ENCODE measurements at regions not wholly inside any gene's neighbourhood (a gene's known extent, or its start where the extent isn't known, plus 50 kb on each side); places are given as distances from the start of the nearest gene placed in this dataset.
"Not testable (repeated sequence)": the region's sequence is repeated elsewhere in the genome, so short reads cannot be mapped to it uniquely, and the experiment has no call there.

- DNase-seq (ENCODE audit: low read depth, low spot score): not testable (repeated sequence)
Measured at GRCh38 chr2:154582694-154583093, 115.8 kb upstream of the KCNJ3 start.

GRCh38 chr2:154583274-154583673, 115.2 kb upstream of the KCNJ3 start:
- not testable (repeated sequence) for DNase-seq (ENCODE audit: low read depth, low spot score)

GRCh38 chr2:154587739-154588138, 110.8 kb upstream of the KCNJ3 start:
- DNase-seq (ENCODE audit: low read depth, low spot score): no peak

- DNase-seq (ENCODE audit: low read depth, low spot score): no peak
Measured at GRCh38 chr2:154588838-154589237, 109.7 kb upstream of the KCNJ3 start.

- peak; percentile 68 for DNase-seq (ENCODE audit: low read depth, low spot score)
Measured at GRCh38 chr2:154589514-154589913, 109.0 kb upstream of the KCNJ3 start.

GRCh38 chr2:154591294-154591820, 107.1 kb upstream of the KCNJ3 start:
- DNase-seq (ENCODE audit: low read depth, low spot score): no peak

GRCh38 chr2:154599189-154599588, 99.3 kb upstream of the KCNJ3 start:
- DNase-seq (ENCODE audit: low read depth, low spot score): no peak

GRCh38 chr2:154600927-154601494, 97.5 kb upstream of the KCNJ3 start:
- DNase-seq (ENCODE audit: low read depth, low spot score): no peak

GRCh38 chr2:154603682-154604081, 94.8 kb upstream of the KCNJ3 start:
- no peak for DNase-seq (ENCODE audit: low read depth, low spot score)

GRCh38 chr2:154608438-154608837, 90.1 kb upstream of the KCNJ3 start:
- no peak for DNase-seq (ENCODE audit: low read depth, low spot score)

GRCh38 chr2:154614906-154615305, 83.6 kb upstream of the KCNJ3 start:
- DNase-seq (ENCODE audit: low read depth, low spot score): no peak

- DNase-seq (ENCODE audit: low read depth, low spot score): no peak
Measured at GRCh38 chr2:154616659-154617058, 81.8 kb upstream of the KCNJ3 start.

- no peak for DNase-seq (ENCODE audit: low read depth, low spot score)
Measured at GRCh38 chr2:154620471-154620870, 78.0 kb upstream of the KCNJ3 start.

GRCh38 chr2:154623819-154624218, 74.7 kb upstream of the KCNJ3 start:
- peak; percentile 25 for DNase-seq (ENCODE audit: low read depth, low spot score)

GRCh38 chr2:154637456-154637855, 61.0 kb upstream of the KCNJ3 start:
- no peak for DNase-seq (ENCODE audit: low read depth, low spot score)

- DNase-seq (ENCODE audit: low read depth, low spot score): no peak
Measured at GRCh38 chr2:154638783-154639182, 59.7 kb upstream of the KCNJ3 start.

GRCh38 chr2:154640000-154640399, 58.5 kb upstream of the KCNJ3 start:
- DNase-seq (ENCODE audit: low read depth, low spot score): no peak

Measured in iPS DF 19.7 (cell line).